ENCODE measurements at regions not wholly inside any gene's neighbourhood (a gene's known extent, or its start where the extent isn't known, plus 50 kb on each side); places are given as distances from the start of the nearest gene placed in this dataset.

- H4K20me1 ChIP-seq (ENCODE audit: control insufficient read depth, extremely low read depth, insufficient read depth, low read length), result no peaks in the 10 kb centered on the region
- no peak overlapping the region for H3K9ac ChIP-seq (ENCODE audit: control insufficient read depth, extremely low read depth, insufficient read depth, low read length)
- dilution Hi-C loops (cut with MboI; ENCODE audit: extremely low pct_ligation_motif_present, low sequenced_read_pairs), result no loop called here
- no peaks in the 10 kb centered on the region for H3K79me2 ChIP-seq (ENCODE audit: control insufficient read depth, insufficient read depth, low read length)
- TF ChIP-seq CTCF (optimal IDR thresholded peaks at IDR 0.05 in 1 of 3, IDR thresholded peaks at IDR 0.05 in 1 of 3, conservative IDR thresholded peaks at IDR 0.05 in 1 of 3; ENCODE audit: extremely low read depth in 1 of 3, insufficient read depth in 2 of 3, low read length in 3 of 3) (no peak), EZH2 (IDR thresholded peaks at IDR 0.05; ENCODE audit: low read length) (no peak)
- no peak for FAIRE-seq
- H3K36me3 ChIP-seq (ENCODE audit: control insufficient read depth in 2 of 2, extremely low read depth in 1 of 2, insufficient read depth in 2 of 2, low read length in 2 of 2), result no peaks in the 10 kb centered on the region
- no peaks in the 10 kb centered on the region for H3K4me1 ChIP-seq (ENCODE audit: control insufficient read depth, extremely low read depth, insufficient read depth, low read length)
- H3K4me3 ChIP-seq (ENCODE audit: control insufficient read depth in 2 of 3, extremely low read depth in 1 of 3, insufficient read depth in 2 of 3, low read depth in 1 of 3, low read length in 3 of 3), result no peak overlapping the region
- no peak overlapping the region for H3K27ac ChIP-seq (ENCODE audit: control insufficient read depth, insufficient read depth, low read length)
- H3K27me3 ChIP-seq (ENCODE audit: control insufficient read depth, extremely low read depth, insufficient read depth, low read length), result no peaks in the 10 kb centered on the region
- H2AFZ ChIP-seq (ENCODE audit: control insufficient read depth, low read length), result no peak overlapping the region
- no peak for DNase-seq (ENCODE audit: low read depth, low spot score)
- H3K9me1 ChIP-seq (ENCODE audit: control insufficient read depth, extremely low read depth, insufficient read depth, low read length), result no peaks in the 10 kb centered on the region
- no peaks in the 10 kb centered on the region for H3K9me3 ChIP-seq (ENCODE audit: control insufficient read depth, low read depth, low read length)
- H3K4me2 ChIP-seq (ENCODE audit: control insufficient read depth, extremely low read depth, insufficient read depth, low read depth, low read length), result no peak overlapping the region
These were observed 61.4 kb downstream of the DDX53 start for GRCh38 chrX:23061116-23061515.

GRCh38 chrX:23062359-23062758 is 62.6 kb downstream of the DDX53 start:
- FAIRE-seq, result no peak
- no peaks in the 10 kb centered on the region for H3K79me2 ChIP-seq (ENCODE audit: control insufficient read depth, insufficient read depth, low read length)
- dilution Hi-C loops (cut with MboI; ENCODE audit: extremely low pct_ligation_motif_present, low sequenced_read_pairs), result no loop called here

More at GRCh38 chrX:23062359-23062758, 62.6 kb downstream of the DDX53 start:
- H3K36me3 ChIP-seq (ENCODE audit: control insufficient read depth in 2 of 2, extremely low read depth in 1 of 2, insufficient read depth in 2 of 2, low read length in 2 of 2), result no peaks in the 10 kb centered on the region
- TF ChIP-seq CTCF (optimal IDR thresholded peaks at IDR 0.05 in 1 of 3, IDR thresholded peaks at IDR 0.05 in 1 of 3, conservative IDR thresholded peaks at IDR 0.05 in 1 of 3; ENCODE audit: extremely low read depth in 1 of 3, insufficient read depth in 2 of 3, low read length in 3 of 3) (no peak), EZH2 (IDR thresholded peaks at IDR 0.05; ENCODE audit: low read length) (no peak)
- no peak overlapping the region for H3K9ac ChIP-seq (ENCODE audit: control insufficient read depth, extremely low read depth, insufficient read depth, low read length)
- no peaks in the 10 kb centered on the region for H3K9me3 ChIP-seq (ENCODE audit: control insufficient read depth, low read depth, low read length)
- H3K4me2 ChIP-seq (ENCODE audit: control insufficient read depth, extremely low read depth, insufficient read depth, low read depth, low read length), result no peak overlapping the region
- H3K4me3 ChIP-seq (ENCODE audit: control insufficient read depth in 2 of 3, extremely low read depth in 1 of 3, insufficient read depth in 2 of 3, low read depth in 1 of 3, low read length in 3 of 3), result no peak overlapping the region
- no peak overlapping the region for H3K27ac ChIP-seq (ENCODE audit: control insufficient read depth, insufficient read depth, low read length)
- H3K9me1 ChIP-seq (ENCODE audit: control insufficient read depth, extremely low read depth, insufficient read depth, low read length), result no peaks in the 10 kb centered on the region
- no peaks in the 10 kb centered on the region for H4K20me1 ChIP-seq (ENCODE audit: control insufficient read depth, extremely low read depth, insufficient read depth, low read length)
- H2AFZ ChIP-seq (ENCODE audit: control insufficient read depth, low read length), result no peak overlapping the region
- no peaks in the 10 kb centered on the region for H3K27me3 ChIP-seq (ENCODE audit: control insufficient read depth, extremely low read depth, insufficient read depth, low read length)
- no peaks in the 10 kb centered on the region for H3K4me1 ChIP-seq (ENCODE audit: control insufficient read depth, extremely low read depth, insufficient read depth, low read length)
- no peak for DNase-seq (ENCODE audit: low read depth, low spot score)

All from keratinocyte (primary cell).